ENCODE measurements at regions not wholly inside any gene's neighbourhood (a gene's known extent, or its start where the extent isn't known, plus 50 kb on each side); places are given as distances from the start of the nearest gene placed in this dataset.
"Not testable (repeated sequence)": the region's sequence is repeated elsewhere in the genome, so short reads cannot be mapped to it uniquely, and the experiment has no call there.

DNA sequence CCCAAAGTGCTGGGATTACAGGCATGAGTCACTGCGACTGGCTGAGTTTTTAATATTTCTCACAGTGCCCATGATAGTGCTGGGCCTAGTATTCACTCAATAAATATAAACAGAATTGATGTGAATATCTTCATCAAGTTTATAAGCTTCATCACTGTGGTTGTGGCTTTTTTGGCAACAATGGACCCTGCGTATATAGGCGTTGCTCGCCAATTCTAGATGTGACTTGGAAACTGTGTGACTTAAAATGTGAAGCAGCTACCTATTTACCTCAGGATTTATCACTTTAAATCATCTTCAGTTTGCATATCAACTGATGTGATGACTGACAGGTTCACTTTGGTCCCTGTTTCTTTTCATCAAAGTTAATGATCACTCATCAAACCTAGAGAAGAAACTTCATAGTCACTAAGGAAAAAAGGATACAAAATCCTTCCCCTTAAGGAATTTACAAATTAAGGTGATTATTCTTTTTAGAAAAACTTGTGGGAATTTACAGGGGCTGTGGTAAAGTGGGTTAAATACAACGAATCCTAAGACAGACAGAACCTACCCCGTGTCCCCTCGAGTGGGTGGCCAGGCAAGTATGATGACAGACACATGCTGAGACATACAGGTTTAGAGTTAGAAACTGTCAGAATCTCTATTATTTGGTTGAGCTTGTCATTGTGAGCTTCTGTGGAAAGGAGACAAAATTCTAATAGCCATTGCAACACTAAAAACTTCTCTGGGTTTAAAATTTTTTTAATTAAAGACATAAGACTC is 101.3 kb downstream of the AKAP11 start:
- no peak for DNase-seq (ENCODE audit: low read depth in 2 of 2)

DNA sequence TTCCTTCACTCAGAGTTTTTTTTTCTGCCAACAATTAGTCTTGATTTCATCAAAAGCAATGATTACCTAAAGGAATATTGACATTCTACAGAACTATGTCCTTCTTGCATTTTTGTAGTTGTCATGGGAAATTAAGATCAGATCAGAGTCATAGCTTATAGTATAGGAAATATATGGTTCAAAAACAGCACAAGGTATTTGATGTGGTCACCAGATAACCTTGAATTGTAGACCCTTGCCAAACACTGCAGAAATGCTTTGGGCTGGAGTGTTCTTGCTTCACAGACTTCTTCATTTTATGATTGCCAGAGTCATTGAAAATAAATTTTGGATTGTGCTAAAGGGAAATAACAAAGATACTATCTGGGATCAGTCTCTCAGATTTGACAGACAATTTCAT is 103.7 kb downstream of the AKAP11 start:
- DNase-seq (ENCODE audit: low read depth in 2 of 2), result no peak

DNA sequence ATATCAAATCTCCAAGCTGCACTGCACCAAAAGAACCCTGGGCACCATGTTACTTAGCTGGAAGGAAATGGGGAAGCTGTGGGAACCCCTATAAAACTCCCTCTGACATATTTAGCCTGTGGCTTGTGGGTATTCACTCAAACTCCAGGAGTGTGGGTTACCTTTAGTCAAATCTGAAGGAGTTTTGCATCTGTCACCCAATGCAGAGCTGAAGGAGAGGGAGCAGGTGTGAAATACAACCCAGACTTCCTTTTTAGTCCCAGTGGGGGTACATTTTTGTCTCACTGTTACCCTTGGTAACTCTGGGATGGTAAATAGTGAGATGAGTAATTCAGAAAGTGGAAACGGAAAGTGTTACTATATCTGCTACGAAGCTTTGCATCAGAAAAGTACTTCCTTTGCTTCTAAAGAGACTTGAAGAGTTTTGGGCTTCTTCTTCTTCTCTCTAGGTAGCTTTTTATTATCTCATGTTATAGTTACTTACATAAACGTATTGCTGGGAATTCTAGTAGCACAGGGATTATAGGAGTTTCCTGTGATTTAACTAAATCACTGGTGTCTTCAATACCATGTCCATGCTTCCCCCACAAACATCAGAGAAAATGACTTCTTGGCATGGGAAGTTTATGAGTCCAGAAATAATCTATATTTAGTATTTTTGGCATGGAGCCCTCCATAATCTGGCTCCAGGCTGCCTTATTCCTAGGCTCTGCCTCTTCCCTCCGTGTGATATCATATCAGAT is 105.9 kb downstream of the AKAP11 start:
- no peak for DNase-seq (ENCODE audit: low read depth in 2 of 2)

DNA sequence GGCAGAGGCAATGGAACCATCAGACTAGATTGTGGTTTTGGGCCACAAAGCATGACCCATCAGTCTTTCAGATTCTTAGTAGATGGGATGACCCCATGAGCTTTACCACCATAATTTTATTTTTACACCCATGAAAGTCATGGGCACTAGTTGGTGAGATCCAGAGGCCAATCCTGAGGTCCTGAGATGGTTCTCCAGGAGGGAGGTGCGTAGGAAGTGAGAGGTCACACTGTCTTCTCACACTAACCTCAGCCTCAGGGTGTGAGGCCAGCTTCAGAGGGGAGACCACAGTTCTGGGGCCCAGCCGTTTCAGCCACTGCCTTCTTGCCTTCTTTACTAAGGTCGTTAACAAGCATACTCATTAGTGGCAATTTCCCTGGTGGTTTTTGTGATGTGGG is 106.4 kb downstream of the AKAP11 start:
- DNase-seq (ENCODE audit: low read depth in 2 of 2), result no peak

DNA sequence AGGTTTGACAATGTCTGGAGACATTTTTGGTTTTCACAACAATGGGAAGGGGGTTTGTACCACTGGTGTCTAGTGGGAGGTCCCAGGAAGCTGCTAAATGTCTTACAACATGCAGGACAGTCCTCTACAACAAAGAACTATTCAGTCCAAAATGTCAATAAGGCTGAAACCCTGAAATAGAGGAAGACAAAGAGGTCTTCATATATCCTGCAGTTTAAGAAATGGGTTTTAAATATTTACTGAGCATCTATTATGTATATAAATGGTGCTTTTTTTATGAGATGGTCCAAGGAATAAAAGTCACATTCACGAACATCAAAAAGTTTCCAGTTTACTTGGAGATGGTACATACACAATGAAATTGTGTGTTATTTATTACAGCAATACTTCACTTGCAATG is 107.3 kb downstream of the AKAP11 start:
- no peak for DNase-seq (ENCODE audit: low read depth in 2 of 2)

DNA sequence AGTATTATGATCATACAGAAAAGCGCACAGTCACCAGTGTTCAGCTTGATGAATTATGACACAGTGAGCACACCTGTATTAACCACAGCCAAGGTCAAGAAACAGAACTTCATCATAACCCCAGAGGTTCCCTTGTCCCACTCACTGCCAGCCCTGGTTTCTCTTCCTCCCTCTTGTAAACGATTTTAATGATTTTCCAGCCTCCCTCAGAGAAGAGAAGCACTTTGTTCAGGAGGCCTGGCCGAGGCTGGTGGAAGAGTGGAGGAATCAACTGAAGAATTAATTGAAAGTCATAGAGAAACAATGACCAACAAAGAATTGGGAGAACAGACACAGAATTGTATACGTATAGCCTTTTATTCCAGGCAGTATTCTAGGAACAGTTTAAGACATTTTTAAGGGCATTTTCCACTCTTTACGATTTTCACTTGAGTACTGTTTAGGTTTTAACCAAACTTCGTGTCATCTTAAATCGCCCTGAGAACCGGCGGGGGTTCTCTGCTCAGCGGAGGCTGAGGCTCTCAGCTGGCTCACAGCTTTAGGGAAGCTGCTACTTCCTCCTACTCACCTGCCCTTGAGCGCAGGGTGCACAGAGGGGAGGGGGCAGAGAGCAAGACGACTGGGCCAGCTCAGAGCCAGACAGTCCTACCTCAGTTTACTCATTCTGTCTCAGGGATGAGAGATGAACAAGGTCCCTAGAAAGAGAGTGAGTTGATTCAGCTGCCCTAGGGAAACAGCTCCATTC is 108.6 kb downstream of the AKAP11 start:
- DNase-seq (ENCODE audit: low read depth in 2 of 2), result no peak

DNA sequence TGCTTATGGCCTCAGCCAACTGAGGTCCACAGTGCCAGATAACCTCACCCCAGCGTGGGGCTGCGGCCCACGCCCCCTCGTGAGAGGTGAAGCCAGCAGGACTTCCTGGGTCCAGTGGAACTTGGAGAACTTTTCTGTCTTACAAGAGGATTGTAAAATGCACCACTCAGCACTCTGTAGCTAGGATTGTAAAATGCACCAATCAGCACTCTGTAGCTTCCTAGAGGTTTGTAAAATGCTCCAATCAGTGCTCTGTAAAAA is 109.1 kb downstream of the AKAP11 start:
- DNase-seq (ENCODE audit: low read depth in 2 of 2), result no peak

DNA sequence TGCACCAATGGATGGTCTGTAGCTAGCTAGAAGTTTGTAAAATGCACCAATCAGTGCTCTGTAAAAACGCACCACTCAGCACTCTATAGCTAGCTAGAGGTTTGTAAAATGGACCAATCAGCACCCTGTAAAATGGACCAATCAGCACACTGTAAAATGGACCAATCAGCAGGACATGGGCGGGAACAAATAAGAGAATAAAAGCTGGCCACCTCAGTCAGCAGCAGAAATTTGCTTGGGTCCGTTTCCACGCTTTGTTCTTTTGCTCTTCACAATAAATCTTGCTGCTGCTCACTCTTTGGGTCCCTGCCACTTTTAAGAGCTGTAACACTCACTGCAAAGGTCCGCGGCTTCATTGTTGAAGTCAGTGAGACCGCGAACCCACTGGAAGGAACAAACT is 109.5 kb downstream of the AKAP11 start:
- DNase-seq (ENCODE audit: low read depth in 2 of 2), result not testable (repeated sequence)

DNA sequence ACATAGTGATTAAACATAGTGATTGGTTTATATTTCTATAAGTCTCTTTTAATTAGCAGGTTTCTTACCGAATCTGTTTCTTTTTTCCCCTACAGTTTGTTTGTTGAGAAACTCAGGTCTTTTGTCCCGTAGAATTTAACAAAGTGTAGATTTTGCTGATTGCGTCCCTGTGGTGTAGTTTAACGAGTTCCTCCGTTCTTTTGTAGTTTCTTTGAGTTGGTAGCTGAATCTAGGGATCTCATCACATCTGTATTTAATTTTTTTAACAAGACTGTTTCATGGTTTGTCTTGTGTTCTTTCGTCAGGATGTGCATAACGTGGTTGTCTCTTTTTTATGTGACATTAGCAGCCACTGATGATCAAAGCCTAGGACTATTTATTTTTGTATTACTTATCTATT is 111.1 kb downstream of the AKAP11 start:
- DNase-seq (ENCODE audit: low read depth in 2 of 2), result no peak

DNA sequence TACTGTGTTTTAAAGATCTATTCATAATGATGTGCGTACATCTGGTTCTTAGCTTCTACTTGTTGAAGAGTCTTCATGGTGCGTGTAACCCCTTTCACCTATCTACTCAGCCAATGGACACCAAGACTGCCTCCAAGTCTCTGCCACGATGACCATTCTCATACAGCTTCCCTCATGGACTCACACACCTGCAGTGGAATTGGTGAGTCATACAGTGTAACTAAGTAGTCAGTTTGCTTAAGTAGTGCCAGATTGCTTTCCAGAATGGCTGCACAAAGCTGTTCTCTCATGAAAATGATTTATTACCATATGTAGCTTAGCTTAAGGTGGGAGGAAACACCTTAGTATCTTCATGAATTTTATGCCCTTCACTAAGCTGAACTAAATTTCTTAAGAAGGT is 112.3 kb downstream of the AKAP11 start:
- DNase-seq (ENCODE audit: low read depth in 2 of 2), result no peak

DNA sequence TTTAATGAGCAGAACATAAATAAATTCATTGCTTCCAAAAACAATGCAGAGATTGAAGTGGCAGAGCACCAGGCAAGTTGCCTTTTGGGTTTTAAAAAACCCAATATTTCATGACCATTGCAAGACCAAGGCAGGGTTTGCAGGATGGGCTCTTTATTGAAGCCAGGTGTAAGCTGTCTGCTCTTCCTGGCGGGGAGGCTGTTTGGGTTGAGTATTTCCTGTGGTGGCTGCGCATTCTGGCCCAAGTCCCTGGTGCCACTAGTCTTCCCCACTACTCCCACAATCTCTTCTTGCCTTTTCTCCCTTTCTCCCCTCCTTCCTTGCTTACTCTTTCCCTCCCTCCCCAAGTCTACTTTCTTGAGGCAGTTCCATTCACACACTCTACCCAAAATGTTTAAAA is 116.4 kb downstream of the AKAP11 start:
- no peak for DNase-seq (ENCODE audit: low read depth in 2 of 2)

DNA sequence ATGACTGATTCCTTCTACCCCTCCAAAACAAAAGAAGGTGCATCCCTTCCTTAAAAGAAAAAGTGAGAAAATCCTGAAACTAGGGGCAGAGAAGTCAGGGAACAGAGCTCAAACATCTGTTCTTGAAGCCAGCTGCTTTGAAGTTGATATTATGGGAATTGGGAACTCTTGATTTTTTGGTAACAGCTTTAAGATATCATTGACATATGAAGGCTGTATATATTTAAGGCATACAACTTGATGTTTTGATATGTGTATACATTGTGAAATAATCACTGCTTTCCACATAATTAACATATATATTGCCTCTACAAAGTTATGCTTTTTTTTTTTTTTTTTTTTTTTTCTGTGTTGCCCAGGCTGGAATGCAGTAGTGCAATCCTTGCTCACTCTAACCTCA is 117.1 kb downstream of the AKAP11 start:
- DNase-seq (ENCODE audit: low read depth in 2 of 2), result no peak

DNA sequence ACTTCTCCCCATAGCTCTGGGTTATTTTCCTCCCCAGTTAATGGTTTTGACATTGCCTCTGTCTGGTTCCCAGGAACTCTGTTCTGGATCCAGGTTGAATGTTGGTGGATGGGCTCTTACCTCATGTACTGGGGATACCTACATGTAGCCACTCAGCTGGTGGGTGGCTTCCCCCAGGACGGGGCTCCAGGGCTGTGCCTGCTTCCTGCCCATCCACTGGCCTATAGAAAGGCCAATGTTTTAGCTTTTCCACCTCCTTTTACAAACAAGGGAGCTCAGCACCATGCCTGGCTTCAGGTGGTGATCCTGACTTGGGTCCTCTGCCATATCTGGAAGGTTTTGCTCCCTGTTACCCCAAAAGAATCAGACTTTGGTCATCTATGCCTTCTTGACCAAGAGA is 120.2 kb downstream of the AKAP11 start:
- DNase-seq (ENCODE audit: low read depth in 2 of 2), result no peak

DNA sequence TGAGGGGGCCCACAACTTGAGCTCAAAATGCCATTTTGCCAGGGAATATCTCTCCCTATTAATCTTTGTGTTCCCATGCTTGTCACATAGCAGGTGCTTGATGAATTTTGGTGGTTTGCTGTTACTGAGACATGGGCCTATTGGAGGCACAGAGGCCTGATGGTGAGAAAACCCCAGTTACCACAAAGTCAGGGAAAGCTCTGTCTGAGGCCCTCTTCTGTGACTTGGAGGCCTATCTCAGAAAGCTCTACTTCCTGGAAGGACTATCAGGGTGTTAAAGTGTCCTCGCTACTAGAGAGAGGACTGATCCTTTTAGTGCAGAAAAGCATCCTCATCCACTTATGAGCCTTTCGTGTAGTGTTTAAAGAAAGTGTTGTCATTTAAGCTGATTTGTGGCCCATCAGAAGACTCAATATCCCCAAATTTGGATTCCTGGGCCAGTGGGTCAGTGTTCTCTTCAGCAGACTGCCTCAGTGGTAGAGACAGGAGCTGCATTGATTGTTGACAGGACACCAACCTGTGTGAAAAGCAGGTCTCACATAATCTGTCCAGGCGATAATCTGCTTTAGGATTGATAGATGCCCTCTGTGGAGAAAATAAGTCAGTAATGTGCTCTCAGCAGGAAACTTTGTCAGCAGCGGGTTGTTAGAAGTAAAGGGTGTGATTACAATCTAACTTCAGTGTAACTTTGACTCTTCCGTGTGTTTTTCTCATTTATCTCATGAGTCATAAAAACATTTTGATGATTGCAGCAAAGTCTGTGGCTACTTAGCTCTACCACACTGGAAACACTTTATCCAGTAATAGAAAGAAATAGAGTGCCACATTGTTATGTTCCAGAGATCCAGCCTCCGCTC is 121.0 kb downstream of the AKAP11 start:
- DNase-seq (ENCODE audit: low read depth in 2 of 2), result no peak

DNA sequence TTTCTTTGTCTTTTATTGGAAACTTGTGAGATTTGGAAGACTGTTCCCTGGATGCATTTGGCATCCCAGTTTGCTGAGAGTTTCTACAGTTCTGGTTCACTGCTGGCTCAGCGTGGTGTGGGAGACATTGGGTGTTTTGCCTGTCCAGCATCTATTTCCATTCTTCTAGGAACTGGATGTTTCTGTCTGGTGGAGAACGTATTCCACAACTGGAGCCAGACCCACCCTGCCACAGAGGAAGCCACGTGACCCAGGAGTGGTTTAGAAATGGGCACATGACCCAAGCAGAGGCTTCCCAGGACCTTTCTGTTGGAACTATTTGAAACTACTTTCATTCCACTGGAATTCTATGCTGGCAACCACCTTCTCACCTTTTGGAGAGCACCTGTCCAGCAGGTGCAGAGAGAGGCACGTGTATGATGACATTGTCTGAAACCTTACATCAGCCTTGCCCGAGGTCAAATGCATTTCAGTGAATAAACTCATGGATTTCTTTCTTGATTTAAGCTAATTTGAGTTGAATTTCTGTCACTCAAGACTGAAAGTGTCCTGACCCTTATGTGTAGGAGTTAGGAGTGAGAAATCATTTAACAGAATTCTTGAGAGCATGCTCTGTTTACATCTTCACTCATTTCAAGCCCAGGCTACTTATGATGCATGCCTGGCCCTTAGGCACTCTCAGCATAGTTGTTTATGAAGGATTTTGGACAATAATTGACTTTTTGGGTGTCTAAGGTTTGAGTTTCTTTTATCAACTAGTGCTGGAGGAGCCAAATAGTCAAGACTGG is 121.8 kb downstream of the AKAP11 start:
- no peak for DNase-seq (ENCODE audit: low read depth in 2 of 2)

DNA sequence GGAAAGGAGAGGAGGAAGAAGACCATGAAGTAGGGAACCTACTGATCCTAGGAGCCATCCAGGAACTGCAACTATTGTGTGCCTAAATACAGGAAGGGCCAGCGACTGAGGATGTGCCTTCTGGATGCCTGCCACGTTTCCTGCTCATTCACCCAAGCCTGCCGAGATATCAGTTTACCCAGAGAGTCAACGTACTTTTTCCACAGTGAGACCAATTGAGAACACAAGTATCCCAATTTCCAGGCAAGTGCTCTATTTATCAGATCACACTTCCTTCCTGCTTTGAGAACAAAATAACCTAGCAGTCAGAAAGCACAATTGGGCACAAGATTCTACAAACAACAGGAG is 122.4 kb downstream of the AKAP11 start:
- DNase-seq (ENCODE audit: low read depth in 2 of 2), result no peak

DNA sequence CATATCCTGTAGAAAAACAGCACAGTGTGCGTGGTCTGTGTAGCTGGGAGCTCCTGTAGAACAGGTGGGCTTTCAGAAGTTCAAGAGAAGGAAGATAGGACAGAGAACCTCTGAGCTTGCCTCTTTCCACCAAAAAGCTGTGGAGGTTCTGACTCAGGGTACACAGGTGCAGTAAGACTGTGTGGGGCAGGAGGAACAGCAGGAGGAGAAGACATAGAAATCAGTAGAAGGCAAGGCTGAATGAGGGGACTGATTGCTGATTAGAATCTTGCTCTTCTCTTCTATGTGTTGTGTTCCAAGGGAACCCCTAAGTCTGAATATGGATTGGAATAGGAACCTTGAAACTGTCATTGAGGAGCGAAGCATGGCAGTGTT is 122.7 kb downstream of the AKAP11 start:
- DNase-seq (ENCODE audit: low read depth in 2 of 2), result no peak

DNA sequence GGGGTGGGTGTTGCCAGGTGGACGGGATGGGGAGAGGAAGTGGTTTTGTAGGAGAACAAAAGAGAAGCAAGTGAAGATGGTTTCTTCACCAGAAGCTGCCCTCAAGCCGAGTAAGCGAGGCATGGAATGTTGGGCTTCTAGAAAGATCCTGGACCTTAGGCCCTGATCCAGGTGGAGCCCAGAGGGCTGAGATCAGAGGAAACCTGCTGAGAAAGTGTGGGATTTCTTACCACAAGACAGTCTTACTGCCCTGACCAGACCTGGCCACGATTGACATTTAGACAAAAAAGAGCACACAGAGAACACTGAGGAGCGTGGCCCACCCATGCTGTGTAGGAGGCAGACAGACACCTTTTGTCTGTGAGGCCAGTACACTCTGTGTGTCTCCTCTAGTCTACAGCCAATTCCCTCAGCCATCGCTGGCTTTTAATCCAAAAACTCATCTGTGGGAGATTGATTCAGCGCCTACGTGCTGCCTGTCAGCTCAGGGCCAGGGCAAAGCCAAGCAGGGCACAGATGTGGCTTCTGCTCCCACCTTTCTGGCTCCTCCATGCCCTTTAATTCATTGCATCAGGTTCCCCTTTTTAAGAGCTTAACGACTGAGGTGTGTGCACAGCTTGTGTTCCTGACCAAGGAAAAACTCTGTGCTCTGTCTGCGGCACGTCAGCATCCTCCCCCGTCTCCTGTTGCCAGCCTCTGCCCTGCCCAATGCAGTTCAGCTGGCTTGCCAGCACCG is 123.3 kb downstream of the AKAP11 start:
- DNase-seq (ENCODE audit: low read depth in 2 of 2), result no peak

DNA sequence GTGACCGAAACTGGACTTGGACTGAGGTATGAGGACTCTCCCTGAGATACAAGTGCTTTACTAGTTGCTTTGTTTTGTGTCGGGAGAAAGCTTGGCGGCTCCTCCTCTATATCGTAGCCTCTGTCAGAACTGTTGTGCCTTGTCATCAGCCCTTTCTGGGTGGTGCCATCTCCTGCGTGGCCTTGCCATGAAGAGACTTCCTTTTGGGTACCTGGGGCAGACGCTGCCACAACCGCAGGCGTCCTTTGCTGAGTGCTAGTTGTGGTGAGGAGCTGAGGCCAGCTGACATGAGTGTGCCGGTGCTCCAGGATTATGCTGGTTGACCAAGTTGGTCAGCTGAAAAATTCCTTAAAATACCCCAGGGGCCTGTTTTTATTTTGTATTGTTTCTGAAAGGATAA is 124.5 kb downstream of the AKAP11 start:
- peak in 1 of 2 donors; percentile 55 for DNase-seq (ENCODE audit: low read depth in 2 of 2)

DNA sequence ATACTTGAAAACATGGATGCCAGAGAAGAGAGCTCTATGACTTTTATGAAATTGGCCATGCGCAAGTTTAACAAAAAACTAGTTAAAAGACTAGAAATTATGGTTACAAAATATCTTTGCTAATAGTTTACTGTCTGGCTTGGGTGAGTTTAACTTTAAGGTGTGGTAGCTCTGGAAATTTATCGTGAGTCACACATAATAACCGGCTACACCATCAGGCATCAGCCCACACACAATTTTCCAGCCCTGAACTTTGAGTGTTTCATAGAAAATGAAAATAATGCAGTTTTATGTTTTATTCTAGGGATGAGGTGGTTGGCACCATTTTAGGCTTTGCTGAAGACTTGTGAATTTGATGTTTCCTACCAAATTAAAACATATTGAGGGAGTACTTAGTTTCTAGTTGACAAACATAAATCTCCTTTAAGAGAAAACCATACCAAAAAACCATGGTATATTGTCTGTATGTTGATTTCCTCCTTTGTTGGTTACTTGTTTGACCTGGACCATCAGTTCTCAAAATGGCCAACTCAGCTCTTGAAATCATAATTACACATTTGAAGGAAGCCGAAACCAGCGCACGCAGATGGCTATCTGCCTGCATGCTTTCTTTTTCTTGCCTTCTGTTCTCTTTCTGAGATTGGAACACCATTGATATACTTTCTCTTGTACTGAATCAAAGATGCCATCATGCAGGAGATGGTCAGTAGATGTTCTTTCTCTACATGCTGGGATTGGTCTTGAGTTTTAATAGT is 125.1 kb downstream of the AKAP11 start:
- no peak for DNase-seq (ENCODE audit: low read depth in 2 of 2)
